GM13976 (cell line): ENCODE measurements at regions not wholly inside any gene's neighbourhood (a gene's known extent, or its start where the extent isn't known, plus 50 kb on each side); places are given as distances from the start of the nearest gene placed in this dataset.

Experiments used
- DNase-seq: peaks from one replicate; pipeline ENCODE4 v3.0.0; 2012; ENCODE audit warnings: low spot score
- CTCF ChIP-seq: IDR thresholded peaks from 2 replicates; pipeline ENCODE4 v1.5.1; 2012; ENCODE audit warnings: borderline replicate concordance, mild to moderate bottlenecking; ENCODE audit not compliant: insufficient read depth; ENCODE audit errors: extremely low read depth, missing control alignments, control extremely low read depth
- in situ Hi-C: fragments of 300-500 bp; cut with MboI; formaldehyde crosslinking; loops from one replicate; pipeline ENCODE4 v1.12.0; 2022; ENCODE audit warnings: low sequenced_read_pairs, mixed read lengths, inconsistent platforms; ENCODE audit not compliant: unreplicated experiment

- no peak for TF ChIP-seq CTCF
- DNase-seq, result no peak
- in situ Hi-C loops, result no loop called here
Measured at GRCh38 chr3:194865615-194866014, 179.9 kb downstream of the FAM43A start.

- DNase-seq, result no peak
Measured at GRCh38 chr3:194866236-194866635, 180.6 kb downstream of the FAM43A start.

GRCh38 chr3:194867270-194867983 lies 181.7 kb downstream of the FAM43A start:
- TF ChIP-seq CTCF, result no peak
- no peak for DNase-seq
- in situ Hi-C loops, result no loop called here

More at GRCh38 chr3:194866236-194866635, 180.6 kb downstream of the FAM43A start:
- no peak for TF ChIP-seq CTCF
- in situ Hi-C loops, result no loop called here

GRCh38 chr3:194868831-194869230 lies 183.1 kb downstream of the FAM43A start:
- in situ Hi-C loops, result no loop called here
- DNase-seq, result no peak
- TF ChIP-seq CTCF, result no peak

GRCh38 chr3:194869482-194870169 lies 183.9 kb downstream of the FAM43A start:
- DNase-seq, result no peak
- TF ChIP-seq CTCF, result no peak
- in situ Hi-C loops, result no loop called here

GRCh38 chr3:194870394-194871110 lies 184.9 kb downstream of the FAM43A start:
- in situ Hi-C loops, result no loop called here
- no peak for TF ChIP-seq CTCF
- DNase-seq, result no peak
